ENCODE measurements at regions not wholly inside any gene's neighbourhood (a gene's known extent, or its start where the extent isn't known, plus 50 kb on each side); places are given as distances from the start of the nearest gene placed in this dataset.

DNA sequence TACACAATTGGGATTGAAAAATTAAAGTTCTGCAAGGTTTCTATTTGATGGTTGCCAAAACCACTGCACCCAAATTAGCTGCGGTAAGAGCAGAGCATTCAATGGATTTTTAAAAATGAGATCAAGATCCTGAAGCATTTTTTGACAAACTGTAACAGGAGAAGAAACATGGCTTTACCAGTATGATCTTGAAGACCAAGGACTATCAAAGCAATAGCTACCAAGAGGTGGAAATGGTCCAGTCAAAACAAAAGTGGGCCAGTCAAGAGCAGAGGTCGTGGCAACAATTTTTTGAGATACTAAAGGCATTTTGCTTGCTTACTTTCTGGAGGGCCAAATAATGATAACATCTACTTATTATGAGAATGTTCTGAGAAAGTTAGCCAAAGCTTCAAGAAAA is 186.8 kb downstream of the RDH14 start:
- no peak for DNase-seq

DNA sequence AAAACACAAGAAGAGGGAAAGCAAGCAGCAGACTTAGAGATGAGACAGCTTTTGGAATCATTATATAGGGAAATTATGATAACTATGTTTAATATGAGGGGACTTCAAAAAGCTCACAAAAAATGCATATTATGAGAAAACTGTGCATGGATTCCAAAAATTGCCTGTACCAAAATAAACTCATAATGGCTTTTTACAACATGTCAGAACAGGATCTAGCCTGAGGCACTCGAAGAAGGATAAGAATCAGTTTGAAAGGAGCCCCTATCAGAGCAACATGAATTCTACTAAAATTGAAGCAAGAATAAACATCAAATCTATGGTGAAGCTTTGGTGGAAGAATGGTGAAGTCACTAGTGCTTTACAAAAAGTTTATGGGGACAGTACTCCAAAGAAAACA is 187.4 kb downstream of the RDH14 start:
- no peak for DNase-seq

DNA sequence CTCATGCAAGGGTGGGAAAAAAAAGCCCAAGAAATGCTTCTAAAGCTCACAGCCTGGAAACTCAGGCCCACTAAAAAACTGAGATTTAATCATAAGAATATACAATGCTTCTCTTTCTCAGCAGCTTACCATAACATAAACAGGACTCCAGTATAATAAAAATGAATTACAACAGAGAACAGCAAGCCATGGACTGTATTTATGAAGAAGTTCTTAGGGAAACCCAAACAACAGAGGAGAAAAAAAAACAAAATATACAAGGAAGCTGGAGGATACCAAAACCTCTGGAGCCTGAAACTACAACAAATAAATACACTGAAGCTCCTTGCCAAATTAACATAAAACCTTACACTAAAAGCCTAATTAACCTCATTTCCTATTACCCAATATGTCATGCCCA is 187.8 kb downstream of the RDH14 start:
- no peak for DNase-seq

DNA sequence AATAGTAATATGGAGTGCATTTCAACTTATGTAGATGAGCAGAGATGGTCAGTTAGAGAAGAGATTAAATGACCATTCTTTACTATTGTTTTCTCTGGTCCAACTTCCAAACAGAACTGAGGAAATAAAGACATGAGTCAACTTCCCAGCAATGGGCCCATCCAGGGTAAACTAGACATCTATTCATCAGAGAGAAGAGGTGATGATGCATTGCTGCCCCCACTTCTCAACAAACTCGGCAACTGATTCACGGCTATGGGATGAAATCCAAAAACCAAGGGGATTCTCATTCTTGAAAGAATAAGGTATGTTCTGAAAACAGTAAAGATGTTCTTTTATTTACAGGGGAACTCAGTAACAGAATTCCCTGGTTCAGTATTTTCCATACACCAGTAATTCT is 190.7 kb downstream of the RDH14 start:
- no peak for DNase-seq

DNA sequence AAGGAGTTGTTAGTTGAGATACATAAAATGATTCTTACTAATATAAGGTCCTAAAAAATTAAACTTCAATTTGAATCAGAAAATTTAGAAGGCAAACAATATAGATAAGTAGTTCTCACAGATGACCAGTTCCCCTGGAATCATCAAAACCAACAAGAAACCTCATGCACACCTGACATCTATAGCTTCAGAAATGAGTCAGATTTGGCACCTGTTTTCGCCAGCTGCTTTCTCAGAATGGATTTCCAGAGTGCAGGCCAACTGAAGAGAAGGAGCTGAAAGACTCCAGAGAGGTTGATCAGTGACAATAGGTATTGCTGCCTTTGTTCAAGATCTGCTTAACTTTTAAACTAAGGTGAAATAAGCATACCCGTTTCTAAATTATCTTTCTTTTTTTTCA is 192.4 kb downstream of the RDH14 start:
- no peak for DNase-seq

DNA sequence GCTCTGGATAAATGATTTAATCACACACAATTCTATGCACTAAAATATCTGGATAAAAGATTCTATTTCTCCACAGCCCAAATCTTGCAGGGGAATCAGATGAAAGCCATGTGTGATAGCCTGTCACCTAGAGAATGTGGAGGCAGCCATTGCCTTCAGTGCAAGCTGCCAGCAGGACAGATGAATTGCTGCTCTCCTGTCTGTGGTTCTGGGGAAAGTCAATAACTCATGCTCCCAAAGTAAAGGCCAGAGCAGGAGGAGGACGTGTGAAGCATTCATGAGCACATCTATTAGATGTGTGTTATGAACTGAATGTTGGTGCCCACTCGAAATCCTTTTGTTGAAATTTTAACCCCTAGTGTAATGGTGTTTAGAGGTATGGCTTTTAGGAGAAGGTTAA is 195.1 kb downstream of the RDH14 start:
- DNase-seq: no peak

DNA sequence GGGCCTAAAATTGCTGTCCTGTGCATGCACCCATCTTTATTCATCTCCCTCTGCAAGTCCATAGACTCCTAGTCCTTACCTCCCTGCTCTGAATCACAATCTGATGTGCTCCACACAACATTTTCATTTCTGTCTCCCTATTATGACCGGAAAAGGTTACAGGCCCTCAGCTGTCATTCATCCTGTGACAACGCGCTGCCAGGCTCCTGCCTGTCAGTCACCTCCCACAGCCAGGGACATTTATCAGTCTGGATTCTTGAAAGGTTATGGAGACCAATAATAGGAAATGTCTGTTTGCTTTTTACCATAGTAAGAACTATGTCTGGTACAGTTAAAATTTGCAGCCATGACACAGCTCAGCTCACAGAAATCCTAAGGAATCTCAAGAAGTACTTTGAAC is 197.1 kb downstream of the RDH14 start:
- no peak for DNase-seq

DNA sequence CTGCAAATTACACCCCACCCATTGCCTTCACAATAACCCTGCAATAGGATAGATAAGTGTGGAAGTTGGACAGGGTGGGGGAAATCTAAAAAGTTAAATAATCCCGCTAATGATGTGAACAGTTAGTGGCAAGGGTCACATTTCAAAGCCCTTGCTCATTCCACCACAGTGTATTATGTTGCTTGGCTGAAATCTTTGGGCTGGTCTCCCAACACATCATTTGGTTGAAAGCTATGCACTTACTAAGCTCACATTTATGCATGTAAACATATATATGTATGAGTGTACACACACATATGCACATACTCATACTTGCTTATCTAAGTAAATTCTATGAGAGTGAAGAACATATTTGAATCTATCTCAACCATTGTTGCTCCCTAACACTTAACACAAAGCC is 197.8 kb downstream of the RDH14 start:
- no peak for DNase-seq

DNA sequence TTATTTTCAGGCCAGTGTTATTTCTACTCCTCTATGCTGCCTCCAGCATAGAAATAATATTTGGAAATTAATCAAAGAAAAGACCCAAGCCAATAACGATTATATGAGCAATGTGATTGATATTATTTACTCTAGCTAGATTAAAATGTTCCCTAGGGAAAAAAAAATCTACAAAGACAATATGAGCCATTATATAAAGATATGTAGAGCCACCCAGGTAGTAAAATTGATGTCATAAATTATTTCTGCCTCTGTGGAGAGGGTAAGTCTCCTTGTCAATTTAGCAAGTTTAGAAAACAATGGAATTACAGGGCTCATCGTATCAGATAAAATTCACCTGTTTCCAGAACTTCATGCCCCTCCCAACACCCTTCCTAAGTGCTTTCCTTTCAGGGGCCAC is 202.9 kb downstream of the RDH14 start:
- no peak for DNase-seq

DNA sequence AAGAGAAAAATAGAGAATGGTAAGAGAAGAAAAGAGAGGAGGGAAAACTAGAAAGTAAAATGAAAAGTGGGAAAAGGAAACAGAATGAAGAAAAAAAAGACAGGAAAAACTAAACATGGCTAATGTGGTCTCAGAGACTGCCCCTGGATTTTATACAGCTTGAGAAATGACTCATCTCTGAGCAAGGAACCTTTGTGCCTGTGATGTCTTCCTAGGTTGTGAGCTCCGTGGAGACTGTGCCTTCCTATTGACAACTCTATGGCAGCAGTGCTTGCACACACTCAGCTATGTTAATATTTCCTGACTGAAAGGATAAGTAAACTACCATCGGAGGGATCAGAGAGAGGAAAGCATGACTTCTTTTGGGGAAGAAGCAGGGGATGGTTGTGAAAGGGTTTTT is 203.8 kb downstream of the RDH14 start:
- DNase-seq: no peak

DNA sequence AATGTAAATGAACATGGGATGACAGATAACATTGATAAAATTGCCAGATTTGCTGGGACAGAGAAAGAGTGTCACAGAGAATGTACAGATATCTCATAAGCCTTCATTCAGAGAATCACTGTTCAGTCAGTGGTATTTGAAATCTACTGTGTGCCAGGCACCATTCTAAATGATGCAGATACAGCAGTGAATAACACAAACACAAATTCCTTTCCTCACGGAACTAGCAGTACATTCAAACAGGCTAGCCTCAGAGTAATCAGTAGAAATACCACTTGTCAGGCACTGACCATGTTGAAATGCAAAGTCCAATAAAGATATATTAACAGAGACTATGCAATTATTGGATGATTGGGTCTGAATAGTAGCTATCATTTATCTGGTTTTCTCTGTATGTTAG is 211.0 kb downstream of the RDH14 start:
- no peak for DNase-seq

DNA sequence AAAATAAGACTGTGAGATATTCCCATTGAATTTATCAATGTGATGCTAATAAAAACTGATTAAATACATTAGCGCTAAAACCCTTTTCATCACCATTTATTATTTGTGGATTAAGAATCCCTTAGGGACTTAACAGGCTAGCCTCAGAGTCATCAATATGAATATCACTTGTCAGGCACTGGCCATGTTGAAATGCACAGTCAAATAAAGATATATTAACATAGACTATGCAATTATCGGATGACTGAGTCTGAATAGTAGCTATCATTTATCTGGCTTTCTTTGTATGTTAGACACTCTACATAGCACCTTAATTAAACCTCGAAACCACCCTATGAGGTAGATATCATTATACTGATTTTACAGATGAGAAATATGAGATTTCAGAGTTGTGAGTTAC is 213.6 kb downstream of the RDH14 start:
- DNase-seq: no peak

DNA sequence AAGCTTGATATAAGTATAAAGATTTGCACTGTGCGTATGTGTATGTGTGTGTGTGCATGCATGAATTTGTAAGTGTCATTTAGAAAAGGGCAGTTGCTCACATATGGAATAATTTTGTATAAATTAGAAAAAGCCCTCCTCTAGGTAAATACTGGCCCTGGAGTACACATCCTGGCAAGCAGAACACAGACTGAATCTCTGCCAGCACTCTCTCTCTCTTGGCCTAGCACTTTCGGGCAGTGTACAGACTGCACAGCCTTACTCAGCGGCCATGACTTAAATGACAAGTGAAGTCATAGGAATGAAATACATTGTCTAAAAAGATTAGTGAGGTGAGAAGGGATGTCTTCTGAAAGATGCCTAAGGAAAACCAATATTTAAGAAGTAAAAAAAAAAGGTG is 214.1 kb downstream of the RDH14 start:
- no peak for DNase-seq

DNA sequence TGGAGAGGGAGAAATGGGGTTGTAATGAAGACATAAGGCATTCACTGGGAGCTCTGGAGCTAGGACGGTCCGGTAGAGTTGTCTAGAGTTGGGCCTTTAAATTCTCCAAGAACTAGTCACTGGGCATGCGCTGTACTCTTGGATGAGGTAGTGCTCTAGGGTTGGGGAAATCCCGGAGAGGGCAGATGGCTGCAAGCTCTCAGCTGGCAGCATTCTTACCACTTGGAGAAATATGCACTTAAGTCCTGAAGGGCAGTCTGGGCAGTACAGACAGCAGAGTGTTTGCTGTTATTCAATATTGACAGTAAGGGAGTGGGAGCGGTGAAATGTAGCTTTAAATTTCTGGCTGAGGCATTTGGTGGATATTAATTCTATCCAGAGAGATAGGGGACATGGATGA is 214.6 kb downstream of the RDH14 start:
- no peak for DNase-seq

DNA sequence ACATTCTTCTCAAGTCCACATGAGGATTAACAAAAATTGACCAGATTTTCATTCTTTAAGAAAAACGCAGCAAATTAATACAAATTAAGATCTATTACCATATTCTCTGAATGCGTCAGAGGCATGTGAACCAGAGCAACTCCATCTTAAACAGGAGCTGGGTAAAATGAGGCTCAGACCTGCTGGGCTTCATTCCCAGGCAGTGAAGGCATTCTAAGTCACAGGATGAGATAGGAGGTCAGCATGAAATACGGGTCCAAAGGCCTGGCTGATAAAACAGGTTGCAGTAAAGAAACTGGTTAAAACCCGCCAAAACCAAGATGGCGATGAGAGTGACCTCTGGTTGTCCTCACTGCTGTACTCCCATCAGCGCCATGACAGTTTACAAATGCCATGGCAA is 217.6 kb downstream of the RDH14 start:
- DNase-seq: no peak

DNA sequence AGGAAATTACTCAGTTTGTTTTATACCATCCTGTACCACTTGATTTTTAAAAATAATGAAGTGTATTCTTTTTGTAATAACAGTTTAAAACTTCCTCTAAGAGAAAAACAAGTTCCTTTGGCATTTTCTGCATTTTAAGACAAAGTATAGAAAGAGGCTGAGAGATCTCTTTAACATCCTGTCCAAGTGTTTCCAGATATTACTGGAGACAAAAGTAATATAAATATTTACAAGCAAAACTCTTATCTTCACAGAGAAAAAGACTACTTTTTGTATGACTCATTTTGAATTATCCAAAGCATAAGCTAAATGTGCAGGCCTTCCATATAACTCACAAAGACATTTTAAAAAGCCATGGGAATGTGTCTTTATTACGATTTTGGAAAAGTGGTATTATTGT is 221.1 kb downstream of the RDH14 start:
- no peak for DNase-seq

DNA sequence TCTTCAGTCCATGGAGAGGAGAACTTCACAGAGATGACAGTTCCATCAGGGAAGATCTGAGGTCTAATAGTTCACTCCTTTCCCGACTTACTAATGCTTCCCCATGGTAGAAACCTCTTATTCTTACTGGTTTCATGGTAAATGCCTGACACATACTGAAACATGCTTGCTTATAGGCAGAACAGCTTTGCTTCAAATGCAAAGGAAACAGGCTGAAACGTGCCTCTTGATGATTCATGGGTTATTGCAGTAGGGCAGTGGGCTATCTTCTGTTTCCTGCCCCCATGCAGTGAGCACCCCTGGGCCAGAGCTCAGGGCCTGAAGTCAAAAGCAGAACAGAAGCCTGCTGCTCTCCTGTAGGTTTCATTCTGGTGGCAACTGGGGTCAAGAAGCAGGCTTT is 223.5 kb downstream of the RDH14 start:
- no peak for DNase-seq

DNA sequence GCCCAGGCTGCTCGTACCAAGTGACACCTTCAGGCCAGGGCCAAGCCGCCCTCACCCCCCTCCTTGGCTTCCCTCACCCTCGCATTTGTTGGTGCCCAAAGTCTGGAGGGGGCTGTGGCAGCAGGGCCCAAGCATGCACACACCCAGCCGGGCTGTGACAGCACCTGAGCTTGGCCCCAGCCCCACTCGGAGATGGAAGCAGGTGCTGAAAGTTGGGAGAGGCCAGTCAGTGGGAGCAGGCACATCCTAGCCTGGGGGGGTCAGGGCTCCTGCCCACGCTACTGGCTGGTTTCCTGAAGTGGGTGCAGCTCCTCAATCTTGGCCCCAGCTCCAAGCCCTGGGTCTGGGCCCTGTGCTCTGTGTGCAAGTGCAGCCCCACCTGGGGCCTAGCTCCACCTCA is 228.0 kb downstream of the RDH14 start:
- DNase-seq: no peak

DNA sequence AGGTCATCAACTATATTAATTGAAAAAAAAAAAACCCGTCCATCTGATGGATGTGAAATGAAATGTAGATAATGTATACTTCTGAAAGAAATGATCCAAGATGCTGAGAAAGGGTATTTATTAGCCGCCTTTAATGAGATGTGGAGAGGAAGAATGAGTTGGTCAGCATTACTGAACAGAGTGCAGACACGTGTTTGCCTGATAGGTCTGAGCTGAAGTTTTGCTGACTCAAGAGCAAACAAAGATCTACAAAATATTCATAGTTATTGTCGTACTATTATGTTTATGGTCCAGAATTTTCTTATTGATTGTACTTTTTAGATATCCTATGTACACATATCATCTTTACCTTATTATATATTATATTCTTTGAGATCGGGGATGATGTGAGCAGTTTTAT is 235.3 kb downstream of the RDH14 start:
- DNase-seq: no peak

DNA sequence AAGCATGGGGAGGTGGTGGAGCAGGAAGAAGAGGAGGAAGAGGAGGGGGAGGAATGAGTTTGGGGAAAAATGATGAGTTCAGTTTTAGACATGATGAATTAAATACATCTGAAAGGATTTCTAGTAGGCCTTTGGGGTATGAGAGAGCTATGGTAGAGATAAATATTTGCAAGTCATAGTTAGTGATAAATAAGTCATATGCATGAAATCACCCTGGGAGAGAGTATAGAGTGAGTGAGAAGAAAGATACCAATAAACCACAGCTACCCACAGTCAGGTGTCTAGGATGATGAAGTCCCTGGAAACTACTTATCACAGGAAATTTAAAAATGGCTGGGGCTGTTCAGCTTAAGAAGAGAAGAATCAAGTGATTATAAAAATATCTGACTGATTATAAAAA is 240.5 kb downstream of the RDH14 start:
- DNase-seq: no peak

DNA sequence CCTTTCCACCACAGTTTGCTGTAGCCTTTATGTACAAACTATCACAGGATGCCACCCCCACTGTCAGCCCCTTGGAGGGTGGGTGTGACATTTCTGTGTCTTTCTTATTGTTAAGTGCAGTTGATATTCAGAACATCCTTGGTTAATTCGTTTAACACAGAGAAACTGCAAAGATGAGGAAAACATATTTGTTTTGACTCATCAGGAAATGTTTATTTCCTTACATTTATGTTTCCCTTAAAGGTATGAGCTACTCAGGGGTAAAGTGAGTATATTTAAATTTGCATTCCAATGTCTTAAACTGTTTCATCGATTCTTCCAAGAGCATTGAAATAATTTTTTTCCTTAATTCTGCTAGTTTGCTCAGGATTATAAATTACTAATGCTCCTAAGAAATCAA is 243.4 kb downstream of the RDH14 start:
- DNase-seq: no peak

DNA sequence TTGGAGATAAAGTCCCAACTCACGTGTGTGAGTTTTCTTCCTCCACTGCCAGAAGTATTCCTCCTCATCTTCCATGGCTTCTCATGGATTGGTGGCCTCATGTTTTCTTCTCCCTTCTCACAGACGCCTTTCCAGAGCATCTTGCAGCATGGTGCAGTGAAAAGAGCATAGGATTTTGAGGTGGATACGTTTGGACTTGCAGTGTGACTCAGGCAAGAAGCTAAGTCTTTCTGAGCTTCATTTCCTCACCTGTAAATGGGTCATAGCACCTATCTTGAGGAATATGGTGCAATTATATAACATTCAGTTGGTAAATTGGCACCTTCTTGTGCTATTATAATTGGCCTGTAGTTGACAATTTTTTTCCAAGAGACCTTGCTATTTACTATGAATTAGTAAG is 247.6 kb downstream of the RDH14 start:
- DNase-seq: no peak

DNA sequence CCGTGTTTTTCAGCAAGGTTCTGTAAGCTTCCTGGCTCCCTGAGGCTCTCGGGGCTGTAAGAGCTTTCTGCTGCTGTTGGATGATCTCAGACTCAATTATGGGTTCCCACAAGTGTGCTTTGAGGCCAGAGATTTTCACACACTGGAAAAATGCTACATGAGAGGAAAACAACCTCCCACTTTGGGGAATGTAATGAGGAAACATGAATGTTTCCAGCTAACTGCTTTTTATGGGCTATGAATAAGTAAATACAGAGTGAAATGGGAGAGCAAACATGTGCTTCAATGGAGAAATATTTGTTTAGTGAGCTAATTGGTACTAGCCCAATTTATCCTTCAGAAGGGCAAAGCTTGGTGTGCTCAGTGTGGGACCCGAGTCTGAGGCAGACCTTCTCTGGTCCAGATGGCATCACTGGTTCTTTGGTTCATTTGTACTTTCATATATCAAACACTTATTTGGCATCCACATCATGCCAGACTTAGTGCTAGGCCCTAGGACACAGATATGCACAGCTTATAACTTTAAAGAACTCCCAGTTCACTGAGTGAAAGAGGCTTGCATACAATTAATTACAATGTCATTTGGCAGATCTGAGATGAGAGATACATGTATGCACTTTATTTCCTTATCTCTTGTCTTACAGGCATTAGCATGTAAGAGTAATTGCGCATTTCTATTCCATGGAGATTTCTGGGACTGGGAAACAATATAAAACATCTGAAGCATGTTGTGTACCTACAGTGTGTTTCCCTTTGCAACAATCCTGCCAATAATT is 248.8 kb downstream of the RDH14 start:
- DNase-seq: no peak

DNA sequence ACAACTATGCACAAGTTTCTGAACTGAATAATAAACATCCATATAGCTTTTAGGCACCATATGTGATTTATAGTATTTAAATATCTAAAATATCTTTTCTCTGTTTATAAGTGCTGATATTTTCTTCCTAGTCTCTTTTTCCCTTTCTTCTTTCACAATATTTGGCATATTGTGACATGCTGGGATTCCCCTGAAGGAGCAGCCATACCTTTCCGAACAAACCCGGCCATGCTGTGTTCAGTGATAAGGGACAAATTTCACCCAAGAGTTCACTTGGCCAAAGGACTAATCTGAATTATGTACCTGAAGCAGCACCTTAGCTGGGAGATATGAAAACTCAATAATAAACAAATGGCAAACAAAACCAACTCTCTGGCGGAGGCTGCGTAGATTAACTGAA is 250.8 kb downstream of the RDH14 start:
- DNase-seq: no peak

DNA sequence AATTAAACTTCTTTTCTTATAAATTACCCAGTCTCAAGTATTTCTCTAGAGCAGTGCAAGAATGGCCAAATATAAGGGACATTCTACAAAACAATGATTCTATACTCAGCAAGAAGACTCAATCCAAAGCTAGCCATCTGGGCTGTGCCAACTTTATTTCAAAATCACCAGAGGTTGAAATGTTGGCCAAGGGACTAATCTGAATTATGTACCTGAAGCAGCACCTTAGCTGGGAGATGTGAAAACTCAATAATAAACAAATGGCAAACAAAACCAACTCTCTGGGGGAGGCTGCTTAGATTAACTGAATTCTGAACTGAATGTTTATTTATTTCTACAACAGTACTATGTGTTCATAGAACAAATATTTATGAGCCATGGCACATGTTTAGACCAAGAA is 251.3 kb downstream of the RDH14 start:
- DNase-seq: no peak

DNA sequence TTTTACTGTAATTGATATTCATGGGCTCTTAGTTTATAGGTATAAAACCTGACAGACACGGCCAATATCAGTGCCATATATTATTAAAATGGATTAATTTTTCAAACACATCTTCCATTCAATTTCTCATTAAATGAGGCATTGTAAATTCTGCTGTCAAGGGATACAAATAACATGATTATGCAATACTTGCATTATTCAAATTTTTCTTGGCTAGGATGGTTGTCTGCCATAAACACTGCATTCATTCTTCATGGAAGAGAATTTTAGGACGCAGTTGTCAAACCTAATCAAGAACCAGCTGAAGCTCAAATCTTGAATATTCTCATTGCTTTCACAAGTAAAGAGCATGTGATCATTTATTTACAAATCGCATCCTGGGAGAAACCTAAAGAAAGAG is 255.6 kb downstream of the RDH14 start:
- DNase-seq: no peak

All from activated naive CD4-positive, alpha-beta T cell treated with anti-CD3 and anti-CD28 coated beads, Interleukin-2, amount 50 U/mL, for 16 hours (primary cell).